Kidney capillary endothelial cell (primary cell): ENCODE measurements at regions not wholly inside any gene's neighbourhood (a gene's known extent, or its start where the extent isn't known, plus 50 kb on each side); places are given as distances from the start of the nearest gene placed in this dataset.

Experiments
- DNase-seq: peaks from one replicate; pipeline ENCODE4 v3.0.0-alpha.2; 2018; ENCODE audit warnings: low spot score

- no peak for DNase-seq
Observed at GRCh38 chr2:117714745-117715417, 99.6 kb upstream of the DDX18 start.

- no peak for DNase-seq
Observed at GRCh38 chr2:117716505-117716904, 98.0 kb upstream of the DDX18 start.

GRCh38 chr2:117717072-117717471 lies 97.4 kb upstream of the DDX18 start:
- DNase-seq, result no peak

GRCh38 chr2:117718048-117718447 lies 96.4 kb upstream of the DDX18 start:
- no peak for DNase-seq

- no peak for DNase-seq
Observed at GRCh38 chr2:117720765-117721164, 93.7 kb upstream of the DDX18 start.

- DNase-seq, result no peak
Observed at GRCh38 chr2:117723483-117723882, 91.0 kb upstream of the DDX18 start.

GRCh38 chr2:117723888-117724434 lies 90.5 kb upstream of the DDX18 start:
- DNase-seq, result no peak

GRCh38 chr2:117726747-117727146 lies 87.7 kb upstream of the DDX18 start:
- no peak for DNase-seq

GRCh38 chr2:117737846-117738245 lies 76.6 kb upstream of the DDX18 start:
- no peak for DNase-seq

GRCh38 chr2:117738991-117739839 lies 75.3 kb upstream of the DDX18 start:
- no peak for DNase-seq

- DNase-seq, result no peak
Observed at GRCh38 chr2:117745537-117745936, 69.0 kb upstream of the DDX18 start.

- no peak for DNase-seq
Observed at GRCh38 chr2:117755768-117756167, 58.7 kb upstream of the DDX18 start.

- no peak for DNase-seq
Observed at GRCh38 chr2:117760916-117761315, 53.6 kb upstream of the DDX18 start.

- no peak for DNase-seq
Observed at GRCh38 chr2:117762454-117762853, 52.0 kb upstream of the DDX18 start.

GRCh38 chr2:117763804-117764203 lies 50.7 kb upstream of the DDX18 start:
- no peak for DNase-seq
